Breast epithelium (tissue), 4 donors: ENCODE measurements at regions not wholly inside any gene's neighbourhood (a gene's known extent, or its start where the extent isn't known, plus 50 kb on each side); places are given as distances from the start of the nearest gene placed in this dataset.
"Not testable (repeated sequence)": the region's sequence is repeated elsewhere in the genome, so short reads cannot be mapped to it uniquely, and the experiment has no call there.

ENCODE experiments used
- DNase-seq, 2 donors: peaks; one replicate each; pipeline ENCODE4 v3.0.0-alpha.2; 2019; ENCODE audit warnings: low spot score in 2 of 2
- H3K27ac ChIP-seq, 2 donors: fragments of 200-600 bp; sonication (generic) in 1 of 2; one replicate each; pipeline ENCODE4 v1.5.1; 2016 to 2019; ENCODE audit warnings: mild to moderate bottlenecking in 1 of 2
- H3K27me3 ChIP-seq, 2 donors: fragments of 200-600 bp; sonication (generic) in 1 of 2; one replicate each; pipeline versions ENCODE4 v1.5.1 to v1.6.0; 2017 to 2019; ENCODE audit warnings: control low read depth in 1 of 2, mild to moderate bottlenecking in 1 of 2
- H3K36me3 ChIP-seq: fragments of 200-600 bp; one replicate; pipeline ENCODE4 v1.5.1; 2019
- H3K4me1 ChIP-seq, 2 donors: fragments of 200-600 bp; sonication (generic); one replicate each; pipeline ENCODE4 v1.5.1; 2016 to 2019; ENCODE audit warnings: control low read depth in 1 of 2
- H3K4me3 ChIP-seq, 3 donors: fragments of 200-600 bp; sonication (generic); 1 replicate in 2 of 3; 2 replicates in 1 of 3; pipeline ENCODE4 v1.5.1; 2016 to 2019; ENCODE audit warnings: mild to moderate bottlenecking in 3 of 3, moderate library complexity in 2 of 3
- H3K9me3 ChIP-seq, 2 donors: fragments of 200-600 bp; sonication (generic) in 1 of 2; one replicate each; pipeline ENCODE4 v1.5.1; 2016 to 2019; ENCODE audit warnings: control low read depth in 1 of 2
- POLR2A ChIP-seq: fragments of 450-650 bp; IDR thresholded peaks from one replicate; pipeline ENCODE4 v1.6.1; 2016; ENCODE audit warnings: antibody characterized with exemption, mild to moderate bottlenecking, moderate library complexity
- POLR2AphosphoS5 ChIP-seq, 3 donors: sonication (generic); formaldehyde crosslinking; IDR thresholded peaks; one replicate each; pipeline ENCODE4 v1.6.1; 2017; ENCODE audit warnings: antibody characterized with exemption in 3 of 3
- intact Hi-C: fragments of 100-400 bp; cut with DNase I; formaldehyde crosslinking; loops from one replicate; pipeline ENCODE4 v1.15.1; 2023; ENCODE audit warnings: low total_unique reads
- TF ChIP-seq, protein P1 (sequence below), 3 donors: fragments of 450-650 bp; IDR thresholded peaks; one replicate each; pipeline ENCODE4 v1.5.1; 2016 to 2017; ENCODE audit warnings: antibody characterized with exemption in 3 of 3, mild to moderate bottlenecking in 3 of 3, moderate library complexity in 3 of 3

DNA sequence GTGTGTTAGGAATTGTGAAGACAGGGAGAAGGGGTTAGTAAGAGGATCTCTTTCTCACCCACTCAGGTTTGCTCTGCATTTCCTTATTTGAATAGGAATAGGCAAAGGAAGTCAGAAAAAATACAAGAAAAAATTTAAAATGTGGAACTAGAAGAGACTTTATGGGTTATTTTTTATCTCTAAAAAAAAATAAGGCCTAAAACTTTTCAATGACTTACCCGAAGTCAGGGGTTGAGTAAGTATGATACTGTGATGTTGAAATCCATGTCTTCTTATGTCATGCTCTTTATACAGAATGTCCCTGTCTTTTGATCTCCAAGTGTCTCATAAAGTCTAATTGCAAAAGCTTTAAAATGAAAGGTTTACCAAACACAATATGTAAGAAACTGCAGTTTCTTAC lies 148.3 kb upstream of the PIK3R1 start:
- intact Hi-C loops, result no loop called here
- H3K27ac ChIP-seq, result peak overlapping the region in 1 of 2 donors; percentile 20

DNA sequence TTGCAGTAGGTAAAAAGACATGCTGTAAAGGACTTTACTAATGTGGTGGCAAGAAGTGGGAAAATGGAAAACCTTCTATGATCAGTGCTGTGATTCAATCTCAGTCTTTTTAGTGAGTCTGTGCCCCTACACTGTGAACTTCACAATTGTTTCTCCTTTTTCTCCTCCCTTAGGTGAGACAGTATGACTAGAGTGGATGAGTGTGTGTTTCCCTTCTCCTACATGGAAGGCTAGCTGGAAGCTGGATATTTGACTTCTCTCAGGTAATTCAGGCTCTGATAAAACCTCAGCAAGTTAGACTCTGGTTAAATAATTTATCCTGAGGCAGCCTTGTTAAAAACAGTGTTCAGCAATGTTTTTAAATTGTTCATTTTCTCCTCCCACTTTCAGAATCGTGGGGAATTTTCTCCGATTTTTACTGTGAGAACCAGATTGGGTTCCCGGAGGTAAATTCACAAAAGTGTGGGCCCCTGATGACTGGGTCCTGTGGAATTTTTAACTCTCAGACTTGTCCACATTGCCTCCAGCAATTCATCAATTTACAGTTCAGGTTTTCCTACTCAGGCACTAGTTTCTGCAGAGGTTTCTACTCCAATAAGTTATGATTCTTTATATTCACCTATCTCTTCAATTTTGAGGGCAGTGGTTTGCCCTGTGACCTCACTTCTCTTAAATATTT lies 149.1 kb upstream of the PIK3R1 start:
- Histone ChIP-seq H3K9me3 (peaks cover 4 to 17% of the 10 kb centered on the region in 2 donors), H3K27ac (no peak overlapping the region), H3K36me3 (no peaks in the 10 kb centered on the region), H3K4me3 (no peak overlapping the region), H3K4me1 (no peaks in the 10 kb centered on the region), H3K27me3 (no peaks in the 10 kb centered on the region)
- TF ChIP-seq POLR2A, result no peak
- no peak for TF ChIP-seq POLR2AphosphoS5 (IDR thresholded peaks at IDR 0.05)
- TF ChIP-seq, protein P1, sequence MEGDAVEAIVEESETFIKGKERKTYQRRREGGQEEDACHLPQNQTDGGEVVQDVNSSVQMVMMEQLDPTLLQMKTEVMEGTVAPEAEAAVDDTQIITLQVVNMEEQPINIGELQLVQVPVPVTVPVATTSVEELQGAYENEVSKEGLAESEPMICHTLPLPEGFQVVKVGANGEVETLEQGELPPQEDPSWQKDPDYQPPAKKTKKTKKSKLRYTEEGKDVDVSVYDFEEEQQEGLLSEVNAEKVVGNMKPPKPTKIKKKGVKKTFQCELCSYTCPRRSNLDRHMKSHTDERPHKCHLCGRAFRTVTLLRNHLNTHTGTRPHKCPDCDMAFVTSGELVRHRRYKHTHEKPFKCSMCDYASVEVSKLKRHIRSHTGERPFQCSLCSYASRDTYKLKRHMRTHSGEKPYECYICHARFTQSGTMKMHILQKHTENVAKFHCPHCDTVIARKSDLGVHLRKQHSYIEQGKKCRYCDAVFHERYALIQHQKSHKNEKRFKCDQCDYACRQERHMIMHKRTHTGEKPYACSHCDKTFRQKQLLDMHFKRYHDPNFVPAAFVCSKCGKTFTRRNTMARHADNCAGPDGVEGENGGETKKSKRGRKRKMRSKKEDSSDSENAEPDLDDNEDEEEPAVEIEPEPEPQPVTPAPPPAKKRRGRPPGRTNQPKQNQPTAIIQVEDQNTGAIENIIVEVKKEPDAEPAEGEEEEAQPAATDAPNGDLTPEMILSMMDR (IDR thresholded peaks at IDR 0.05), result no peak
- intact Hi-C loops, result no loop called here
- DNase-seq, result no peak

More for the DNA sequence above, 148.3 kb upstream of the PIK3R1 start:
- Histone ChIP-seq H3K9me3 (peaks cover 4 to 13% of the 10 kb centered on the region in 2 donors), H3K4me1 (no peaks in the 10 kb centered on the region), H3K36me3 (no peaks in the 10 kb centered on the region), H3K27me3 (no peaks in the 10 kb centered on the region), H3K4me3 (no peak overlapping the region)
- no peak for DNase-seq
- TF ChIP-seq, protein P1 (IDR thresholded peaks at IDR 0.05), result no peak
- TF ChIP-seq POLR2A (no peak), POLR2AphosphoS5 (IDR thresholded peaks at IDR 0.05) (no peak)

DNA sequence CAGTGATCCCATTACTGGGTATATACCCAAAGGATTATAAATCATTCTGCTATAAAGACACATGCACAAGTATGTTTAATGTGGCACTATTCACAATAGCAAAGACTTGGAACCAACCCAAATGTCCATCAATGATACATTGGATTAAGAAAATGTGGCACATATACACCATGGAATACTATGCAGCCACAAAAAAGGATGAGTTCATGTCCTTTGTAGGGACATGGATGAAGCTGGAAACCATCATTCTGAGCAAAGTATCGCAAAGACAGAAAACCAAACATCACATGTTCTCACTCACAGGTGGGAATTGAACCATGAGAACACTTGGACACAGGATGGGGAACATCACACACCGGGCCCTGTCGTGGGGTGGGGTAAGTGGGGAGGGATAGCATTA lies 150.2 kb upstream of the PIK3R1 start:
- peaks cover 4 to 17% of the 10 kb centered on the region in 2 donors for H3K9me3 ChIP-seq
- H3K36me3 ChIP-seq, H3K27ac ChIP-seq, H3K4me1 ChIP-seq, H3K27me3 ChIP-seq, intact Hi-C loops, H3K4me3 ChIP-seq, DNase-seq: not testable (repeated sequence)

DNA sequence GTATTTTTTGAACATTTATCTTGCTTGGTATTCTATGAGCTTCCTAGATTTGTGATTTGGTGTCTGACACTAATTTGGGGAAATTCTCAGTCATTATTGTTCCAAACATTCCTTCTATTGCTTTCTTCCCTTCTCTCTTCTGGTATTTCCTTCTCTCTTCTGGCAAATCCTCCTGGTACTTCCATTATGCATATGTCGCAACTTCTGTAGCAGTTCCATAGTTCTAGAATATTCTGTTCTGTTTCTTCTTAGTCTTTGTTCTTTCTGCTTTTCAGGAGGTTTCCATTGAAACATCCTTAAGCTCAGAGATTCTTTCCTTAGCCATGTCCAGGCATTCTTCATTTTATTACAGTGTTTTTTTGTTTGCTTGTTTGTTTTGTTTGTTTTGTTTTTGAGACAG lies 155.2 kb upstream of the PIK3R1 start:
- Histone ChIP-seq H3K9me3 (peaks cover 0 to 6% of the 10 kb centered on the region in 2 donors), H3K4me3 (no peak overlapping the region), H3K4me1 (no peaks in the 10 kb centered on the region), H3K27ac (no peak overlapping the region), H3K27me3 (no peaks in the 10 kb centered on the region), H3K36me3 (no peaks in the 10 kb centered on the region)
- intact Hi-C loops, result no loop called here
- DNase-seq, result no peak
- no peak for TF ChIP-seq POLR2A
- TF ChIP-seq, protein P1 (IDR thresholded peaks at IDR 0.05), result no peak
- no peak for TF ChIP-seq POLR2AphosphoS5 (IDR thresholded peaks at IDR 0.05)

DNA sequence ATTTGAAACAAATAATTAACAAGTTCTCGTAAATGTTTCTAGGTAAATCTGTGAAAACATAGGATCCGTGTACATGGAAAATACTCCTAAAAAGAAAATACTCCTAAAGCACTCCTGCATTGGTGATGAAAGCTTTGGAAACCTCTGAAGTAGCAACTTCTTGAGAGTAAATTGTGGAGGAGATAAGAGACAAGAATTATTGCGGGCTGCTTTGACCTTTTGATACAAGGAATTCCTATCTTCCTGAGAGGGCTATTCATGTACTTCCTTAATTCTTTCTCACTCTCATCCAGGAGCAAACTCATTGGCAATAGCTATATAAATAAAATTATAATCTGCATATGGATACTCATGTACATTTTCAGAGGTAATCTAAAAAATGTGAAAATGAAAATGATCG lies 158.4 kb upstream of the PIK3R1 start:
- H3K27me3 ChIP-seq, result no peaks in the 10 kb centered on the region
- intact Hi-C loops, result no loop called here
- DNase-seq, result no peak

More for the DNA sequence above, 158.4 kb upstream of the PIK3R1 start:
- Histone ChIP-seq H3K4me3 (no peak overlapping the region), H3K9me3 (peaks cover 0 to 4% of the 10 kb centered on the region in 2 donors), H3K4me1 (no peaks in the 10 kb centered on the region), H3K27ac (no peak overlapping the region), H3K36me3 (no peaks in the 10 kb centered on the region)
- TF ChIP-seq POLR2AphosphoS5 (IDR thresholded peaks at IDR 0.05) (no peak), POLR2A (no peak)
- TF ChIP-seq, protein P1 (IDR thresholded peaks at IDR 0.05), result no peak
